ENCODE measurements at regions not wholly inside any gene's neighbourhood (a gene's known extent, or its start where the extent isn't known, plus 50 kb on each side); places are given as distances from the start of the nearest gene placed in this dataset.

DNA sequence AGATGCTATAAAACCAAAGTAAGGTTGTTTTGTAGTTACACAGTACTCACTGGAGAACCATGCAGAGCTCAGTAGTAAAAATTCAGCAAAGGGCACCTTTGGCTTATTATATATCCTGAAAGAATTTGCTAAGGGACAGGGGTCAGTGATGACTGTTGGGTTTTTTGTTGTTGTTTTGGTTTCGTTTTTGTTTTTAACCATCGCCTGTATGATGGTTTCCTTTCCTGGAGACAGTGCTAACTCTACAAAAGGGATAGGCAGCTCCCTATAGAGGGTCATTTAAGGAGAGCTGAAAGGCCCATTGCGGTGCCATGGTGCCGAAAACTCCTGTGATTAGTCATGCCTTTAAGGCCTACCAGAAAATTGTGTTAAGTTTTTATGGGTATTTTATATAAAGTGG lies 118.2 kb upstream of the GOLIM4 start:
- Histone ChIP-seq H2BK120ac (ENCODE audit: low read depth, low read length) (no peak overlapping the region), H3K23ac (ENCODE audit: low read depth, low read length) (no peak overlapping the region), H3K4ac (ENCODE audit: low read depth, low read length) (no peak overlapping the region), H3K79me1 (ENCODE audit: low read depth in 1 of 2, low read length in 2 of 2) (no peaks in the 10 kb centered on the region), H3K9me1 (ENCODE audit: insufficient read depth, low read length) (no peaks in the 10 kb centered on the region), H4K8ac (ENCODE audit: low read depth in 2 of 2, low read length in 2 of 2) (no peak overlapping the region), H2AK5ac (ENCODE audit: low read depth, low read length) (no peak overlapping the region), H2BK20ac (ENCODE audit: low read depth, low read length) (no peak overlapping the region), H4K20me1 (ENCODE audit: insufficient read depth, low read length) (no peaks in the 10 kb centered on the region), H2BK15ac (ENCODE audit: low read depth, low read length) (no peak overlapping the region), H3K36me3 (ENCODE audit: control insufficient read depth, insufficient read depth, low read length) (no peaks in the 10 kb centered on the region), H3K56ac (ENCODE audit: extremely low read depth, insufficient read depth, low read length) (no peak overlapping the region), H3K27me3 (ENCODE audit: control insufficient read depth, insufficient read depth, low read length) (no peaks in the 10 kb centered on the region), H2BK5ac (ENCODE audit: low read depth, low read length, poor library complexity, severe bottlenecking) (no peak overlapping the region), H3K4me1 (ENCODE audit: control insufficient read depth, insufficient read depth, low read length) (no peaks in the 10 kb centered on the region), H3K27ac (ENCODE audit: insufficient read depth, low read length) (no peak overlapping the region), H3K9me3 (ENCODE audit: control insufficient read depth, insufficient read depth, low read length) (no peaks in the 10 kb centered on the region), H3K14ac (replicated peaks; ENCODE audit: low read depth, low read length) (no peak overlapping the region), H2AFZ (replicated peaks; ENCODE audit: low read length, poor library complexity) (no peak overlapping the region), H4K91ac (ENCODE audit: insufficient read depth, low read depth, low read length) (no peak overlapping the region), H3K18ac (ENCODE audit: low read depth, low read length) (no peak overlapping the region), H2AK9ac (replicated peaks; ENCODE audit: low read depth, low read length, poor library complexity) (no peak overlapping the region), H3K4me2 (ENCODE audit: low read depth, low read length) (no peak overlapping the region), H4K5ac (ENCODE audit: low read depth, low read length) (no peak overlapping the region), H3K4me3 (ENCODE audit: insufficient read depth, low read depth, low read length) (no peak overlapping the region), H3K9ac (ENCODE audit: low read depth, low read length) (no peak overlapping the region)
- dilution Hi-C loops (cut with HindIII; ENCODE audit: low sequenced_read_pairs, unreplicated experiment) (no loop called here), intact Hi-C loops (cut with micrococcal nuclease) (no loop called here), in situ Hi-C loops (cut with MboI; ENCODE audit: low sequenced_read_pairs) (loop anchor here (5.0 to 10.0 kb wide), 2 partner anchors 261 to 633 kb away; no protein-coding TSS in a partner anchor)
- BruUV-seq (replicated peaks) = no TSS peak
- ChIA-PET POLR2A (ENCODE audit: unreplicated experiment) (no interaction called here), CTCF (interaction anchor here (3.7 kb wide), 1 partner anchor 634 kb away, joined by 30 read pairs; no protein-coding TSS in a partner anchor)
- WGBS, 2 experiments (ENCODE audit: extremely low coverage in 2 of 2, insufficient read length in 1 of 2) = 100% methylated on average over 1 of the region's 4 CpGs; no CpG with 5 or more reads in 1 of the 2 experiments
- ATAC-seq (ENCODE audit: low read depth) (no peak), DNase-seq (no peak)
- no peak for TF ChIP-seq ELK1 (IDR thresholded peaks at IDR 0.05; ENCODE audit: borderline replicate concordance, low read depth, low read length)
- TF ChIP-seq MAFK (IDR thresholded peaks at IDR 0.05; ENCODE audit: low read depth, low read length) = no peak
- TF ChIP-seq MXI1 (IDR thresholded peaks at IDR 0.05; ENCODE audit: borderline replicate concordance, low read depth, low read length) = no peak
